Gastrocnemius medialis (tissue), 4 donors: ENCODE measurements at regions not wholly inside any gene's neighbourhood (a gene's known extent, or its start where the extent isn't known, plus 50 kb on each side); places are given as distances from the start of the nearest gene placed in this dataset.

Source experiments
- ATAC-seq, 2 donors: fragments of 150-250 bp; one replicate each; pipeline ENCODE4 v1.9.1; 2016
- DNase-seq, 2 donors: peaks; one replicate each; pipeline ENCODE4 v3.0.0-alpha.2; 2019
- H3K27ac ChIP-seq, 4 donors: fragments of 200-600 bp; sonication (generic); 1 replicate in 1 of 4; 2 replicates in 3 of 4; pipeline ENCODE4 v1.5.1; 2016 to 2018; ENCODE audit warnings: mild to moderate bottlenecking in 2 of 4, moderate library complexity in 1 of 4
- H3K27me3 ChIP-seq, 3 donors: fragments of 200-600 bp; sonication (generic) in 2 of 3; 1 replicate in 1 of 3; 2 replicates in 2 of 3; pipeline versions ENCODE4 v1.5.1 to v1.6.0; 2016 to 2019; ENCODE audit warnings: mild to moderate bottlenecking in 1 of 3, moderate library complexity in 1 of 3
- H3K36me3 ChIP-seq, 2 donors: fragments of 200-600 bp; sonication (generic) in 1 of 2; one replicate each; pipeline ENCODE4 v1.5.1; 2017 to 2018
- H3K4me1 ChIP-seq, 2 donors: fragments of 200-600 bp; sonication (generic) in 1 of 2; one replicate each; pipeline ENCODE4 v1.5.1; 2016 to 2017; ENCODE audit warnings: mild to moderate bottlenecking in 2 of 2
- H3K4me3 ChIP-seq, 4 donors: fragments of 200-600 bp; sonication (generic) in 3 of 4; 1 replicate in 1 of 4; 2 replicates in 3 of 4; pipeline ENCODE4 v1.5.1; 2016 to 2019; ENCODE audit warnings: mild to moderate bottlenecking in 2 of 4
- H3K9me3 ChIP-seq, 3 donors: fragments of 200-600 bp; sonication (generic) in 2 of 3; 1 replicate in 1 of 3; 2 replicates in 2 of 3; pipeline ENCODE4 v1.5.1; 2016 to 2019
- POLR2A ChIP-seq, 2 donors: fragments of 450-650 bp; IDR thresholded peaks; one replicate each; pipeline ENCODE4 v1.6.1; 2017; ENCODE audit warnings: antibody characterized with exemption in 2 of 2, mild to moderate bottlenecking in 2 of 2, moderate library complexity in 2 of 2
- in situ Hi-C, 4 donors: fragments of 200-750 bp; cut with MboI; loops; one replicate each; pipeline versions ENCODE4 v1.15.0 to v1.8.0; 2017; ENCODE audit warnings: low sequenced_read_pairs in 4 of 4
- intact Hi-C: fragments of 100-400 bp; cut with DNase I; formaldehyde crosslinking; loops from one replicate; pipeline ENCODE4 v1.15.1; 2023; ENCODE audit warnings: low total_unique reads
- TF ChIP-seq, protein P1 (sequence below), 5 experiments: fragments of 450-650 bp in 3 of 5; fragments of 200-600 bp in 2 of 5; sonication (generic) in 2 of 5; IDR thresholded peaks in 4 of 5; conservative IDR thresholded peaks in 1 of 5; 1 replicate in 4 of 5; 2 replicates in 1 of 5; pipeline ENCODE4 v1.5.1; 2016 to 2019; ENCODE audit warnings: antibody characterized with exemption in 5 of 5, mild to moderate bottlenecking in 3 of 5, moderate library complexity in 3 of 5

DNA sequence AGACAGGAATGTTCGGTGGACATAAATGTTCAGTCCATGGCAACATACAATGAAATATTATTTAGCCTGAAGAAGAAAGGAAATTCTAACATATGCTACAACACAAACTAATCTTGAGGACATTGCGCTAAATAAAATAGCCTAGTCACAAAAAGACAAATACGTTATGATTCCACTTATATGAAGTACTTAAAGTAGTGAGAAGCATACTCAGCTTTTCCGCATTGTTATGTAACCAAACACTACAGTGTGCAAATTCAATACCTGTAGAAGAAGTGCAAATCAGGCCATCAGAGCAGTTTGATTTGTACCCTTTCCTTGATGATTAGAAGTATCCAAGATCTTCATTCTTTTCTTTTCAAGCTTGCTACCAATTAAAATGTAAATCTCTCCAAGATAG lies 1023.4 kb upstream of the NR2F2 start:
- H3K9me3 ChIP-seq, result no peaks in the 10 kb centered on the region
- DNase-seq (no peak), ATAC-seq (no peak)
- no peak overlapping the region for H3K4me3 ChIP-seq
- H3K27ac ChIP-seq, result no peak overlapping the region
- peaks cover 3 to 6% of the 10 kb centered on the region in 2 donors for H3K4me1 ChIP-seq
- in situ Hi-C loops (no loop called here), intact Hi-C loops (no loop called here)
- no peak for TF ChIP-seq POLR2A (IDR thresholded peaks at IDR 0.05)
- TF ChIP-seq, protein P1, sequence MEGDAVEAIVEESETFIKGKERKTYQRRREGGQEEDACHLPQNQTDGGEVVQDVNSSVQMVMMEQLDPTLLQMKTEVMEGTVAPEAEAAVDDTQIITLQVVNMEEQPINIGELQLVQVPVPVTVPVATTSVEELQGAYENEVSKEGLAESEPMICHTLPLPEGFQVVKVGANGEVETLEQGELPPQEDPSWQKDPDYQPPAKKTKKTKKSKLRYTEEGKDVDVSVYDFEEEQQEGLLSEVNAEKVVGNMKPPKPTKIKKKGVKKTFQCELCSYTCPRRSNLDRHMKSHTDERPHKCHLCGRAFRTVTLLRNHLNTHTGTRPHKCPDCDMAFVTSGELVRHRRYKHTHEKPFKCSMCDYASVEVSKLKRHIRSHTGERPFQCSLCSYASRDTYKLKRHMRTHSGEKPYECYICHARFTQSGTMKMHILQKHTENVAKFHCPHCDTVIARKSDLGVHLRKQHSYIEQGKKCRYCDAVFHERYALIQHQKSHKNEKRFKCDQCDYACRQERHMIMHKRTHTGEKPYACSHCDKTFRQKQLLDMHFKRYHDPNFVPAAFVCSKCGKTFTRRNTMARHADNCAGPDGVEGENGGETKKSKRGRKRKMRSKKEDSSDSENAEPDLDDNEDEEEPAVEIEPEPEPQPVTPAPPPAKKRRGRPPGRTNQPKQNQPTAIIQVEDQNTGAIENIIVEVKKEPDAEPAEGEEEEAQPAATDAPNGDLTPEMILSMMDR (IDR thresholded peaks at IDR 0.05 in 4 of 5, conservative IDR thresholded peaks at IDR 0.05 in 1 of 5), result no peak
- H3K36me3 ChIP-seq, result no peaks in the 10 kb centered on the region
- H3K27me3 ChIP-seq, result no peaks in the 10 kb centered on the region

DNA sequence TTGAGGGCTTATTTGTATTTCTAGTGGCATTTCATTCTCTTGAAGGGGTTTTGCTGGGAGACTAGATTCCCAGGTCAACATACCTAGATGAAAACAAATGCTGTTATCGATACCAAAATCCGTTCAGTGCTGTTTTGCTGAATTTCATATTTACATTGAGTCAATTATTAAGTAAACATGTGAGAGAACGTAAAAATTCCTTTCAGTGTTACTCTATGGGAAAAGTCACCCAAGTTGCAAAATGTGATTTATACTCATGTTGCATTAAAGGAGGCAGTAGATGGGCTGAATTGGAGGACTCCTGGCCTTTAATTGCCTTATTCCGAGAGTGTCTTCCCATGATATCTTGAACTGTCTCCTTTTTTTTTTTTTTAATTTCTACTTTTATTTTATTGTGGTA lies 1011.3 kb upstream of the NR2F2 start:
- TF ChIP-seq POLR2A (IDR thresholded peaks at IDR 0.05), result no peak
- TF ChIP-seq, protein P1 (IDR thresholded peaks at IDR 0.05 in 4 of 5, conservative IDR thresholded peaks at IDR 0.05 in 1 of 5), result no peak
- ATAC-seq (no peak), DNase-seq (no peak)
- Histone ChIP-seq H3K4me3 (no peak overlapping the region), H3K9me3 (no peaks in the 10 kb centered on the region), H3K27ac (no peak overlapping the region), H3K4me1 (no peaks in the 10 kb centered on the region), H3K27me3 (no peaks in the 10 kb centered on the region), H3K36me3 (no peaks in the 10 kb centered on the region)
- intact Hi-C loops, result no loop called here
- in situ Hi-C loops, result no loop called here

DNA sequence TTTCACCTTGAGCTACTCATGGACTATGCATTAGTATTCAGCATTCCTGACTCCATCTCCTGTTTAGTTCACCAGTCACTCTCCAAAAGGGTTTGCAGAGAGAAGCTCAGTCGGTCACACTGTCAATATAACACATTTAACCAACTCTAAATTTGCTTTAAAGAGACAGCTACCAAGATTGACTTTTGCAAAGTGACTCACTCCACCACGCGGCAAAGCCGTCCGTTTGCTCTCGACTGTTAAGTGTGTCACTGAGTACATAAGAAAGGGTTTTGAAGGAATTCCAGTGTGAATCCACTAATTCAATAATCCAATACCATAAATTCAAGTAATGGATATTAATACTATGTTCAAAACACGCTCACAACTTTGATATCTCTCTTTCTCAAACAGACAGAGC lies 1006.7 kb upstream of the NR2F2 start:
- TF ChIP-seq, protein P1 (IDR thresholded peaks at IDR 0.05 in 4 of 5, conservative IDR thresholded peaks at IDR 0.05 in 1 of 5), result no peak
- no peak for TF ChIP-seq POLR2A (IDR thresholded peaks at IDR 0.05)
- Histone ChIP-seq H3K4me1 (no peaks in the 10 kb centered on the region), H3K9me3 (no peaks in the 10 kb centered on the region), H3K36me3 (no peaks in the 10 kb centered on the region), H3K4me3 (no peak overlapping the region), H3K27ac (peak overlapping the region; percentile 57 to 72 (median 66)), H3K27me3 (peaks cover 0 to 9% (median 0%) of the 10 kb centered on the region in 3 donors)
- intact Hi-C loops (no loop called here), in situ Hi-C loops (no loop called here)
- DNase-seq (no peak), ATAC-seq (no peak)

DNA sequence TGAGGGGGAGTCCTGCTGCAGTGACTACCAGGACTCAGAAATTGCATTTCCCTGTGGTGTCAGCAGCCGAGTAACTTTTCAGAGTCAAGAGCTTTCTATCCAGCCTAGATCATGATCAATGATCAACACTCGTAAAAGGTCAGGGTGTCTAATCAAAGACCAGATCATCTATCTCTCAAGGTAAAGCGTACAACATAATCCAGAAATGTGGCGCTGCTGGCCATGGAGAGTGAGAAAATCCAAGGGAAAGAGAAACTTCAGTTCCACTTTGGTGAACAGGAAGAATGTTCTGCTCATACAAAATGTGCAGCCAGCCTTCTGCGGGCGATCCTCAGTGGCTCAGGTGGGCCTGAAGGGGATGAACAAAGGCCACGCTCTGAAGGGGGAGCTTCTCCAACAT lies 1005.8 kb upstream of the NR2F2 start:
- Histone ChIP-seq H3K4me3 (no peak overlapping the region), H3K9me3 (no peaks in the 10 kb centered on the region), H3K4me1 (no peaks in the 10 kb centered on the region), H3K27me3 (peaks cover 0 to 9% (median 0%) of the 10 kb centered on the region in 3 donors), H3K27ac (peak overlapping the region; percentile 57 to 72 (median 66)), H3K36me3 (no peaks in the 10 kb centered on the region)
- intact Hi-C loops (loop anchor here (5.0 kb wide), 1 partner anchor 998 kb away; no protein-coding TSS in a partner anchor), in situ Hi-C loops (no loop called here)
- TF ChIP-seq, protein P1 (IDR thresholded peaks at IDR 0.05 in 4 of 5, conservative IDR thresholded peaks at IDR 0.05 in 1 of 5), result no peak
- TF ChIP-seq POLR2A (IDR thresholded peaks at IDR 0.05), result no peak
- no peak for DNase-seq
- ATAC-seq, result no peak
